Activated naive CD4-positive, alpha-beta T cell treated with anti-CD3 and anti-CD28 coated beads, Interleukin-2, amount 50 U/mL, for 24 hours (primary cell): ENCODE measurements at regions not wholly inside any gene's neighbourhood (a gene's known extent, or its start where the extent isn't known, plus 50 kb on each side); places are given as distances from the start of the nearest gene placed in this dataset.

ENCODE experiments used
- H3K27ac Mint-ChIP-seq: one replicate; pipeline ENCODE4 v1.8.0; 2021; ENCODE audit warnings: mild to moderate bottlenecking, mixed read lengths
- H3K27me3 Mint-ChIP-seq: one replicate; pipeline ENCODE4 v1.8.0; 2021; ENCODE audit warnings: mixed read lengths
- H3K36me3 Mint-ChIP-seq: one replicate; pipeline ENCODE4 v1.8.0; 2021; ENCODE audit warnings: mixed read lengths
- H3K4me1 Mint-ChIP-seq: one replicate; pipeline ENCODE4 v1.8.0; 2021; ENCODE audit warnings: mixed read lengths
- H3K4me3 Mint-ChIP-seq: one replicate; pipeline ENCODE4 v1.8.0; 2021; ENCODE audit warnings: mild to moderate bottlenecking, mixed read lengths
- H3K9me3 Mint-ChIP-seq: one replicate; pipeline ENCODE4 v1.8.0; 2021; ENCODE audit warnings: mixed read lengths

DNA sequence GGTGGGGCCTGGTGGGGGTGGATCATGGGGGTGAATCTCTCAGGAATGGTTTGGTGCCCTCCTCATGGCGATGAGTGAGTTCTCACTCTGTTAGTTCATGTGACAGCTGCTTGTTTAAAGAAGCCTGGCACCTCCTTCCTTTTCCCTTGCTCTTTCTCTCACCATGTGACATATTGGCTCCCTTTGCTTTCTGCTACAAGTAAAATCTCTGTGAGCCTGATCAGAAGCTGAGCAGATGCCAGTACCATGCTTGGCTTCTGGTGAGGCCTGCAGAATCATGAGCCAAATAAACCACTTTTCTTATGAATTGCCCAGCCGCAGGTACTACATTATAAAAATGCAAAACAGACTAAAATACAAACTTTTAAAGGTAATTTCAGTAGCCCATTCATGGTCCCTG lies 73.4 kb upstream of the TEX51 start:
- Mint-ChIP-seq H3K27me3 (peaks cover 8% of the 10 kb centered on the region), H3K9me3 (no peaks in the 10 kb centered on the region), H3K4me3 (no peak overlapping the region), H3K4me1 (no peaks in the 10 kb centered on the region), H3K27ac (no peak overlapping the region), H3K36me3 (no peaks in the 10 kb centered on the region)

DNA sequence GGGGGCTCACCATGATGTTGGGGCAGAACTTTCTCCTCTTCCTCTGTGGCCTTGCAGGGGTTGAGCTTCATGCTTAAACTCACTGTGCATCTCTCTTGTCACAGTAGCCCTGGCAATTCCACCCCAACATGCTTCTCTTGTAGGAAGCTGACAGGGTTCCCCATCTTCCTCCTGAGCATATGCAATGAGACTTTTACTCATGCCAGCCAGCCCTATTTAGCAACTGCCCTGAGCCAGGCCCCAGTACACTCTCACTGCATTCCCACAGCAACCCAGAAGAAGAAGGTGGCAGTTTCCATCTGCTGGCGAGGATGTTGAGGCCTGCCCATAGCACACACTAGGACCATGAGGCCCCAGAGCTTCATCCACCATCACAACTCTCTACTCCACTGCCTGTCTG lies 72.2 kb upstream of the TEX51 start:
- no peaks in the 10 kb centered on the region for H3K4me1 Mint-ChIP-seq
- no peaks in the 10 kb centered on the region for H3K36me3 Mint-ChIP-seq
- peaks cover 4% of the 10 kb centered on the region for H3K27me3 Mint-ChIP-seq
- H3K4me3 Mint-ChIP-seq: no peak overlapping the region
- H3K9me3 Mint-ChIP-seq: no peaks in the 10 kb centered on the region
- H3K27ac Mint-ChIP-seq: no peak overlapping the region

DNA sequence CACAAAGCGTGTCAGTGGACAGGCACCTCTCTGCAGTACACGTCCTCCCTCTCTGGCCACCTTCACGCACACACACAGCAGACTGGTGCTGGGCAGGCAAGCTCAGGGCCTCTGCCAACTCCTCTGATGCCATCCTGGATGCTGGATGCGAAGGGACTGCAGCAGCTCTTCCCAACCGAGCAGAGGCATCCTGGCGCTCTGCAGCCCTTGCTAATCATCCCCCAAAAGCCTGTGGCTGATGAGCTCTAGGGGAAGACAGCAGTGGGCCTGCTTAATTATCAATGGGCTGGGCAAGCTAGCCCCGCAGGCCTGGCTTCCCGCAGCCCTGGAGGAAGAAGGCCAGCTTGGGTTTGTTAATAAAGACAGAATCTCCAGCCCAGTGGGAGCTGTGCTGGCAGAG lies 71.3 kb upstream of the TEX51 start:
- H3K27ac Mint-ChIP-seq: no peak overlapping the region
- no peaks in the 10 kb centered on the region for H3K4me1 Mint-ChIP-seq
- no peak overlapping the region for H3K4me3 Mint-ChIP-seq
- no peaks in the 10 kb centered on the region for H3K9me3 Mint-ChIP-seq
- no peaks in the 10 kb centered on the region for H3K36me3 Mint-ChIP-seq
- H3K27me3 Mint-ChIP-seq: peaks cover 4% of the 10 kb centered on the region

DNA sequence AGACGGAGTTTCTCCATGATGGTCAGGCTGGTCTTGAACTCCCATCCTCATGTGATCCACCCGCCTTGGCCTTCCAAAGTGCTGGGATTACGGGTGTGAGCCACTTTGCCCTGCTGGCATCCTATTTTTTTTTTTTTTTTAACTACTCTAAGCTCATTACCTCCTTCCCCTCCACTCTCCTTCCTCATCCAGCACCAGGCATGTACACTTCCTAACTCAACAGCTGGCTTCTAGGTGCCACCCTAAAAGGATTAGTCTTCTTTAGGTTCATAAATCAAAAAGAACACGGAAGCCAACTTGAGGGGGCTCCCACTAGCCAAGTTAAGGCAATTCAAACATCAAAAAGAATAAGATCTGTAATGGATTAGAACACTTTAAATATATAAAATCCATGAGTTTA lies 70.6 kb upstream of the TEX51 start:
- Mint-ChIP-seq H3K4me3 (no peak overlapping the region), H3K36me3 (no peaks in the 10 kb centered on the region), H3K4me1 (no peaks in the 10 kb centered on the region), H3K27ac (no peak overlapping the region), H3K27me3 (peaks cover 4% of the 10 kb centered on the region), H3K9me3 (no peaks in the 10 kb centered on the region)

DNA sequence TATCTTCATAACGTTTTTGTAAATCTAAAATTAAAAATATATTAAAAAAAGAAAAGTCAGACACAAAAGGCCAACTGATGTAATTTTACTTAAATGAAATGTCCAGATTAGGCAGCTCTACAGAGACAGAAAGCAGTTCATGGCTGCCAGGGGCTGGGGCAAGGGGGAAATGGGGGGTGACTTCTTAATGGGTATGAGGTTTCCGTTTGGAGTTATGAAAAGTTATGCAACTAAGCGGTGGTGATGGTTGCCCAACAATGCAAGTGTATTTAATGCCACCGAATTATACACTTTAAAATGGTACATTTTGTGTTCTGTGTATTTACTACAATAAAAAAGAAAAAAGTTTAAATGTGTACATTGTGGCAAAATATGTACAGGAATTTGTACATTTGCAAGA lies 70.2 kb upstream of the TEX51 start:
- H3K4me3 Mint-ChIP-seq: no peak overlapping the region
- H3K36me3 Mint-ChIP-seq: no peaks in the 10 kb centered on the region
- H3K4me1 Mint-ChIP-seq: no peaks in the 10 kb centered on the region
- H3K27ac Mint-ChIP-seq: no peak overlapping the region
- peaks cover 4% of the 10 kb centered on the region for H3K27me3 Mint-ChIP-seq
- no peaks in the 10 kb centered on the region for H3K9me3 Mint-ChIP-seq

DNA sequence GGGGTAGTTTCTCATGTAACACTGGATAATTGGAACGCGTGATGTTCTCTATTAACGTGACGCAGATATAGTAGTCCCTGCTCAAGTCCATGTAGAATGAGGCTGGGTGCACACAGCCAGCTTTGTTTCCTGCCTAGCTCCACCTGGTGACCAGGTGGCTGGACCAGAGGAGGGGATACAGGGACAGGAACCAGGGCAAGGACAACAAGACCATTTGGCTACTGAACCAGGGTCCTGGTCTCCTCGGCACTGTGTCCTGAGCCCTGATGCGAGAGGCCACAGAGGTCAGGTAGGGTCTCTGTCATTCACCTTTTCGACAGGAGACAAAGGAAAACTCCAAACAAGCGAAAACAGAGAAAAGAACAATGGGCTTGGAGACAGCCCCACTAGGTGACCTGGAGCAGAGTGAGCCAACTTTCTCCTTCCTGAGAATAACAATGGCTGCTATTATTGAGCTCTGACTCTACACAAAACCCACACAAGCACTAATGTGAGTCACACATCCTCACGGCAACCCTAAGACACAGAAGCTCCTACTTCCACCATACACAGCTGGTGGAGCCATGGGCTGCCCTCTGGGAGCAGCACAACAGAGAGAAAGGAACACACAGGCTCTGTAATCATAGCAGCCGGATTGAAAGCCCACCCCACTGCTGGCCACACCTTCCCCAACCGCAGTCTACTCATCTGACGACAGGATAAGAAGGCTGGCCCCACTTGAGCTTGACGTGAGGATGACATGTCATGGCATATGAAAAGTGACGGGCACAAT lies 67.3 kb upstream of the TEX51 start:
- Mint-ChIP-seq H3K4me1 (no peaks in the 10 kb centered on the region), H3K4me3 (no peak overlapping the region), H3K27me3 (peaks cover 4% of the 10 kb centered on the region), H3K9me3 (no peaks in the 10 kb centered on the region), H3K36me3 (no peaks in the 10 kb centered on the region), H3K27ac (no peak overlapping the region)

DNA sequence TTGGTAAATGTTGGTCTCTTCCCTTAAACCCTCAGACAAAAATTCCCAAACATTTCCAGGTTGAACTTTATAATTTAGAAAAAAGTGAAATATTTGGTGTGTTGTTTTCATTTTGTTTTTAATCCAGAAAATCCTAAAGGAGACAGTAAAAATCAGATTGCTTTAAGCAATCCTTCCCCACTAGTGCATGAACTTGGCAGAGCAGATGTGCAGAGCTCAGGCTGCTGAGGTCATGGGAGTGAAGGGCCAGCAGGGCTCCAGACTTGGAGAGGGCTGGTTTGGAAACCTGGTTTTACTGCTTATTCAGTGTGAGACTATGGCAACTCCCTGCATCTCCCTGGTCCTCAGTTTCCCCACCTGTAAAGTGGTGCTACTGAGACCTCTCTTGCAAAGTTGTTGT lies 66.7 kb upstream of the TEX51 start:
- Mint-ChIP-seq H3K9me3 (no peaks in the 10 kb centered on the region), H3K4me1 (no peaks in the 10 kb centered on the region), H3K36me3 (no peaks in the 10 kb centered on the region), H3K27ac (no peak overlapping the region), H3K27me3 (peaks cover 4% of the 10 kb centered on the region), H3K4me3 (no peak overlapping the region)

DNA sequence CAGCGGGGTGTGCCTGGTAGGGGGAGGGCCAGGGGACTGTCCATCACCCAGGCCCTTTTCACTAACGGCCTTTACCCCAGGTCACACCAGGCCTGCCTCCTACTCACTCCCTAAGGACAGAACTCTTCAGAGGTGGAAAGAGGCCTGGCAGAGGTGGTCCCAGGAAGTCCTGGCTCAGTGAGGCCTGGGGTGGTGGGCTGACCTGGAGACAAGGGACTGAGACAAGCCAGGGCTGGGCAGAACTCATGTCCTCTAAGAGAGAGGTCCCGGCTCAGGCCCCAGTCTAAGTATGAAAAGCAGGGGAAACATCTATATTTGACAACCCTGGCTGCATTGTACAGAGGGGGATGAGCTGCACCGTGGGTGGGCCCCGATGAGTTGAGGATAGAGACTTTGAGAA lies 65.9 kb upstream of the TEX51 start:
- H3K27ac Mint-ChIP-seq: no peak overlapping the region
- H3K9me3 Mint-ChIP-seq: no peaks in the 10 kb centered on the region
- no peak overlapping the region for H3K4me3 Mint-ChIP-seq
- H3K27me3 Mint-ChIP-seq: peaks cover 4% of the 10 kb centered on the region
- no peaks in the 10 kb centered on the region for H3K36me3 Mint-ChIP-seq
- no peaks in the 10 kb centered on the region for H3K4me1 Mint-ChIP-seq

DNA sequence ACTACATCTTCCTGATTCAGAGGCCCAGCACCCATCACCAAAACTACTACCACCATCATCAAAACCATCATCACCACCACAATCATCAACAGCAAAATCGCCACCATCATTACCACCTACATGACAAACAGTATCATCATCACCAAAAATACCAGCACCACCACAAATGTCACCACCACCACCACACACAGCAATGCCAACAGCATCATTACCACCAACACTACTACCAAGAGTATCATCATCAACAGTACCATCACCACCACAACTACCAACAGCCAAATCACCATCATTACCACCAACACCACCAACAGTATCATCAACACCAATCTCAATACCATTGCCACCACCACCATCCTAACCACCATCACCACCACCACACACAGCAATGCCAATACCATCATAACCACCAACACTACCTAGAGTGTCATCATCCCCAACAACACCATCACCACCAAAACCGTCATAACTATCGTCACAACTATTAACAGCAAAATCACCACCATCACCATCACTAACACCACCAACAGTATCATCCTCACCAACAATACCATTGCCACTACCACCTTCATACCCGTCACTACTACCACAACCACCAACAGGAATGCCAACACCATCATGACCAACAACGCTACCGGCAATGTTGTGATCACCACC lies 64.6 kb upstream of the TEX51 start:
- Mint-ChIP-seq H3K27ac (no peak overlapping the region), H3K9me3 (no peaks in the 10 kb centered on the region), H3K4me1 (no peaks in the 10 kb centered on the region), H3K36me3 (no peaks in the 10 kb centered on the region), H3K4me3 (no peak overlapping the region), H3K27me3 (peaks cover 2% of the 10 kb centered on the region)

DNA sequence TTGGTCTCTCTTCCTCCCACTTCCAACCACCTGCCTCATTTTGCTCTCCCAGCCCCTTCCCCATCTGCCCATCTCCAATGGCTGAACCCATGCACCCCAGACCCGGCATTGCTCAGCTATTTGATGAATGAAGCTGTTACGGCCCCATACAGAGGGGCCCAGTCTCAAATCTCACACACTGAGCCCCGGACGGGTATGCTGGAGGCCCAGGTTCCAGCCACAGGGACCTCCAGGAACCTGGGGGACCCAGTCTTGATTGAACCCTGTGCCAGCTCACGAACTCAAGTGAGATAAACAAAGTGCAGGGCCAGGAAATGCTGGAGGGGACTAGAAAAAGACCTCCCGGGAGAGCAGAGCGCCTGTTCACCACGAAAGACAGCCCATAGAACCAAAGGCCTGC lies 63.4 kb upstream of the TEX51 start:
- Mint-ChIP-seq H3K4me3 (no peak overlapping the region), H3K27ac (no peak overlapping the region), H3K9me3 (no peaks in the 10 kb centered on the region), H3K27me3 (peaks cover 6% of the 10 kb centered on the region), H3K36me3 (no peaks in the 10 kb centered on the region), H3K4me1 (no peaks in the 10 kb centered on the region)

DNA sequence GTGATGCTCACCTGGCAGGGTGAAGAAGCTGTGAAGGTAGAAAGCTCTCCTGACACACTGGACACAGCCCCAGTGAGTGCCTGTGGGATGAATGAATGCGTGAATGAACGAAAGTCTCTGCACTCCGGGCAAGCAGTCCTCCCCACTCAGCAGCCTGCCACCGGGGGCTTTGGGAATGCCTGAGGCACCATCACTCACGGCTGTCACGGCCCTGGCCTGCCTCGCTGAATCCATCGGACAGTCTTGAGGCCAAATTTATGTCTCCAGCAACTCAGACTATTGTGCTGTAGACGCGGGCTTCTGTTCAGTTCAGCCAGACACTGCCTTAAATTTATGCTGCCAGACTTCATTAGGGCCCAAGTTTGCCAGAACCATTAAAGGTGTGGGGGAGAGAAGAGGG lies 62.9 kb upstream of the TEX51 start:
- no peak overlapping the region for H3K27ac Mint-ChIP-seq
- H3K36me3 Mint-ChIP-seq: no peaks in the 10 kb centered on the region
- no peaks in the 10 kb centered on the region for H3K9me3 Mint-ChIP-seq
- no peaks in the 10 kb centered on the region for H3K4me1 Mint-ChIP-seq
- peaks cover 11% of the 10 kb centered on the region for H3K27me3 Mint-ChIP-seq
- no peak overlapping the region for H3K4me3 Mint-ChIP-seq

DNA sequence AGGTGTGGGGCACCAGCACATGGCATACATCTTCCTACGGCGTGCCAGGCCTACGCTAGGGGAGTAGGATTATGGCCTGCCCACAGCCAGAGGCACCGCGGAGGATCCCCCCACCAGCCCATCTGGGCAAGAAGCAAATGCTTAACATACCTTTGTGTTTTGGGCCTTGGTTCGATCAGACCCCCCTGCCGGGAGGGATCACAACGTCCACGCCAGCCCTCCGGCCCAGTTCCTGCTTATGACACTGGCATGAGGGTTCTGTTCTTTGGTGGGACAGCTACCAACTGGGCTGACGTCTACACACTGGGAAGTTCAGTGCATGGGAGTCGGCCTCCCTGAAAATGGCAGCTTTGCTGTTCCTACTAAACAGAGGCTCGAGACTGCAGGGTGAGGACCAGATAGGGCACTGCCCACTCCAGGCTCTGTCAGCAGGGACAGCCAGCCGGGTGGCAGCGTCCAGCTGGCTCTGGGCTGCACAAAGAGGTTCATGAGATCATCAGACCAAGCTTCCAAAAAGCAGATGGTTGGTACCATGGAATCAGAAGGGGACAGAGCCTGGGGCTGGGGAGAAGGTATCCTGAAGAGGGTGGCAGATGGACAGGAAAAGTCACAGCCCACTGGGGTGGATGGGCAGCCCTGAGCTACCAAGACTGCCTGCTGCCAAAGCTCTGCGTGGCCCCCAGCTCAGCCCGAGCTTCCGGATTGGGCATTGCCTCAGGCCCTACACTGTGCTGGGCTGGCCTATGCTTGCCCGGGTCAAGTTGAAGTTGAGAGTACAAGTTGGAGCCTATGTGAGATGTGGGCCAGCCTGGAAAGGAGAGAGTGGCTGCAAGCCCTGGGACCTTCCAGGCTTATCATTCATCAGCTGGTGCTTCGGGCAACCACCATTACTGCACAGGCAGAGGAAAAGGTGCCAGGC lies 61.7 kb upstream of the TEX51 start:
- H3K27ac Mint-ChIP-seq: no peak overlapping the region
- no peaks in the 10 kb centered on the region for H3K36me3 Mint-ChIP-seq
- no peaks in the 10 kb centered on the region for H3K9me3 Mint-ChIP-seq
- no peaks in the 10 kb centered on the region for H3K4me1 Mint-ChIP-seq
- peaks cover 11% of the 10 kb centered on the region for H3K27me3 Mint-ChIP-seq
- H3K4me3 Mint-ChIP-seq: no peak overlapping the region

DNA sequence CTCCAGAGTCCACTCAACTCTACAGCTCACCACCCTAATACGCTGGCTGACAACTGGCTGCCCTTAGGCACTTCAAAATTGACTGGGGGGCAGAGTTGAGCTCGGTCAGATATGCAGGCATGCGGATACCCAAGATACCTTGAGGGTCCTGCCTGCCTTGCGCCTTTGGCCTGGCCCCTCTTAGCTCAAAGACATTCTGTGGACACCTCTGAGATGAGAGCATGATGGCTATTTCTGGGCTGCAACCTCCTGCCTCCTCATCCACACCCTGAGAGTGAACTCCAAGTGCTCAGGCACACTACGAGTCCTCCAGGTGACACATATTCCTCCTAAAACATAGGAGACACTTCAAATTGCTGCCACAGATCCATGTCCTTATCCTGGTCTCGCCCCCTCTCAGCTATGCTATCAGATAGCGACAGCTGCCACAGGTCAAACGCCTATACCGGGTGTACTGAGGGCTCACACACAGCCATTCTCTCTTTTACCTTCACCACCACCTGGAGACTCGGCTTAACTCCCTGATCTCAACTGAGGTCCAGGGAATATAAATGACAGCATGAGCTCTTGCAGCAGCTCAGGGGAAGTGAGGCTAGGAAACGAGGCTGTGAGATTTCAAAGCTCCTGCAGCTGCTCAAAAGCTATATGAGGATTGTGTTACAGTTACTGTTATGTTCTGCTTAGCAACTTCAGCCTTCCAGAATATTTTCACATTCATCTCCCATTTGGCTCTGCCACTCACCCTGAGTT lies 60.5 kb upstream of the TEX51 start:
- Mint-ChIP-seq H3K27ac (no peak overlapping the region), H3K27me3 (peaks cover 11% of the 10 kb centered on the region), H3K4me3 (no peak overlapping the region), H3K4me1 (no peaks in the 10 kb centered on the region), H3K36me3 (no peaks in the 10 kb centered on the region), H3K9me3 (no peaks in the 10 kb centered on the region)

DNA sequence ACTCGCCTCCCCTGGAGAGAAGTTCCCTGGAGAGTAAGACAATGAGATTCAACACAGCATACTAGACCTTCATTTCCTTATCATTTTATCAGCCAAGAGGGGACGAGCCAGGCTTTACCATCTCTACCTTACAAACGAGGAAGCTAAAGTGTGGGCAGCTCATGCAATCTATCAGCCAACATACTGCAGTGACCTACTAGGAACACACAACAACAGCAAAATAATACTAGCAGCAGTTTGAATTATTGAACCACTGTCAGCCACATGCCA lies 60.0 kb upstream of the TEX51 start:
- H3K36me3 Mint-ChIP-seq: no peaks in the 10 kb centered on the region
- H3K4me1 Mint-ChIP-seq: no peaks in the 10 kb centered on the region
- no peak overlapping the region for H3K4me3 Mint-ChIP-seq
- peaks cover 11% of the 10 kb centered on the region for H3K27me3 Mint-ChIP-seq
- H3K27ac Mint-ChIP-seq: no peak overlapping the region
- no peaks in the 10 kb centered on the region for H3K9me3 Mint-ChIP-seq

DNA sequence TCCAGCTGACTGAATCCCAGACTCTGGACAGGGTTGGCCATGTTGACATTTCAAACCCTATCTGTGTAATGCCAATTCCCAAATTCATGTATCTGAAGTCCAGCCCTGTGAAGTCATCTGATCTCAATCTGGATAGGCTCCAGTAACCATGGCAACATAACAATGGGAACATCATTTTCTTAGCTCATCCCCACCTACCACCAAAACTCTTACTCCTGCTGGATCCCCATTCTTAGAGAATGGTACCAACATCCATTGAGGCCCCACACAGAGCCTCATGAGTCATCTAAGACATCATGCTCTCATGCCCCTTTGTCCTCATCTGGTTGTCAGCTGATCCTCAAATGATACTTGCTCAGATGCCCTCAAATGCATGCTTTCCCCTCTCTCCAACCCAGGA lies 58.9 kb upstream of the TEX51 start:
- Mint-ChIP-seq H3K4me1 (no peaks in the 10 kb centered on the region), H3K4me3 (no peak overlapping the region), H3K27ac (no peak overlapping the region)

DNA sequence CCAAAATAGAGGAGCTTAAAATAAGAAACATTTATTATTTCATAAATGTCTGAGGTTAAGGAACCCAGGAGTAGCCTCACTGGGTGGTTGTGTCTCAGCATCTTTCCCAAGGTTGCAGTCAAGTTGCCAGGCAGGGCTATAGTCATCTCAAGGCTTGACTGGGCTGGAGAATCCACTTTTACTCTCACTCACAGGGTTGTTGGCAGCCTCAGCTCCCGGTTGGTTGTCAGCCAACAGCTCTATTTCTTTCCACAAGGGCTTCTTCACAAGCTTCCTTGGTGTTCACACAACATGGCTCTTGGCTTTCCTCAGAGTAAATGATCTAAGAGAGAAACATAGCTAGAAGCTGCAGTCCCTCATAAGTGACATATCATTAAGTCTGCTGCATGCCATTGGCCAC lies 55.6 kb upstream of the TEX51 start:
- Mint-ChIP-seq H3K36me3 (no peaks in the 10 kb centered on the region), H3K9me3 (no peaks in the 10 kb centered on the region), H3K27ac (no peak overlapping the region), H3K27me3 (peaks cover 11% of the 10 kb centered on the region), H3K4me3 (no peak overlapping the region), H3K4me1 (no peaks in the 10 kb centered on the region)

More for the DNA sequence above, 58.9 kb upstream of the TEX51 start:
- Mint-ChIP-seq H3K36me3 (no peaks in the 10 kb centered on the region), H3K27me3 (peaks cover 11% of the 10 kb centered on the region), H3K9me3 (no peaks in the 10 kb centered on the region)
